HepG2 (cell line): ENCODE measurements at regions not wholly inside any gene's neighbourhood (a gene's known extent, or its start where the extent isn't known, plus 50 kb on each side); places are given as distances from the start of the nearest gene placed in this dataset.

Source experiments
- ATAC-seq: fragments of 200-7000 bp; cut with Tn5 transposase; 3 replicates; pipeline ENCODE4 v1.9.1; 2020; ENCODE audit warnings: mild to moderate bottlenecking, moderate library complexity
- BruUV-seq: library from RNA; stranded (reverse); fragments of 400-500 nt; replicated peaks from 2 replicates; lab custom pipeline; 2021; lab: Mats Ljungman, UMichigan
- CTCF ChIA-PET: fragments of 300-600 bp; formaldehyde crosslinking; extraction: SDS; loops from one replicate; lab custom pipeline; 2021; ENCODE audit warnings: low total read pairs, inconsistent platforms, low intra/inter-chr PET ratio; lab: Yijun Ruan, JAX
- POLR2A ChIA-PET: fragments of 350-600 bp; sonication (Branson Sonifier 250); formaldehyde crosslinking; loops from one replicate; lab custom pipeline; 2020; ENCODE audit warnings: antibody characterized with exemption, inconsistent platforms; lab: Yijun Ruan, JAX
- DNase-seq: peaks from one replicate; pipeline ENCODE4 v3.0.0-alpha.2; 2015; ENCODE audit warnings: low spot score
- FAIRE-seq: peaks from 3 replicates; lab custom pipeline; 2011; peaks lifted over from hg19 to GRCh38; lab: Jason Lieb, UNC
- H2AFZ ChIP-seq: one replicate; pipeline ENCODE4 v1.6.1; 2011; ENCODE audit warnings: low read length, inconsistent platforms
- H3K27ac ChIP-seq: fragments of 300-600 bp; 3 replicates; pipeline ENCODE4 v1.8.0; 2011; ENCODE audit warnings: mixed run types, mild to moderate bottlenecking, mixed read lengths, low read length, inconsistent platforms; ENCODE audit not compliant: insufficient read depth; ENCODE audit errors: extremely low read length
- H3K27me3 ChIP-seq, 2 experiments: fragments of 200-600 bp in 1 of 2; 2 replicates in 1 of 2; 3 replicates in 1 of 2; pipeline versions ENCODE4 v1.6.0 to v1.8.0; 2011; ENCODE audit warnings: low read length in 2 of 2, mild to moderate bottlenecking in 2 of 2, moderate library complexity in 2 of 2, inconsistent platforms in 1 of 2; ENCODE audit not compliant: insufficient read depth in 2 of 2, control insufficient read depth in 1 of 2
- H3K36me3 ChIP-seq, 2 experiments: fragments of 200-600 bp in 1 of 2; replicated peaks in 1 of 2; 2 replicates in 1 of 2; 3 replicates in 1 of 2; pipeline versions ENCODE4 v1.5.1 to v1.8.0; 2011; ENCODE audit warnings: low read length in 2 of 2, inconsistent platforms in 1 of 2; ENCODE audit not compliant: insufficient read depth in 2 of 2, control insufficient read depth in 1 of 2
- H3K4me1 ChIP-seq: 2 replicates; pipeline ENCODE4 v1.5.1; 2012; ENCODE audit warnings: low read length, inconsistent platforms; ENCODE audit not compliant: insufficient read depth
- H3K4me2 ChIP-seq: 2 replicates; pipeline ENCODE4 v1.6.0; 2011; ENCODE audit warnings: low read depth, low read length, inconsistent platforms
- H3K4me3 ChIP-seq, 3 experiments: fragments of 200-600 bp in 1 of 3; sonication (generic), shearing (Covaris generic) in 1 of 3; replicated peaks in 1 of 3; 2 replicates each; pipeline ENCODE4 v1.5.1; 2011 to 2016; ENCODE audit warnings: low read length in 3 of 3, inconsistent platforms in 2 of 3, low read depth in 2 of 3, mild to moderate bottlenecking in 2 of 3, control low read depth in 1 of 3, mixed read lengths in 1 of 3; ENCODE audit not compliant: insufficient read depth in 1 of 3
- H3K79me2 ChIP-seq: one replicate; pipeline ENCODE4 v1.6.1; 2011; ENCODE audit warnings: low read length, inconsistent platforms; ENCODE audit not compliant: insufficient read depth
- H3K9ac ChIP-seq: 2 replicates; pipeline ENCODE4 v1.6.0; 2011; ENCODE audit warnings: mild to moderate bottlenecking, low read depth, low read length, inconsistent platforms; ENCODE audit not compliant: insufficient read depth
- H3K9me3 ChIP-seq: 2 replicates; pipeline ENCODE4 v1.5.1; 2012; ENCODE audit warnings: mild to moderate bottlenecking, low read length
- H4K20me1 ChIP-seq: 2 replicates; pipeline ENCODE4 v1.6.0; 2011; ENCODE audit warnings: inconsistent platforms, mild to moderate bottlenecking, low read length, moderate library complexity; ENCODE audit not compliant: insufficient read depth
- AHR ChIP-seq: IDR thresholded peaks from 2 replicates; pipeline ENCODE4 v1.6.1; 2018; ENCODE audit warnings: missing genetic modification reagents, missing compliant biosample characterization
- ATF7-NPFF ChIP-seq: sonication (generic); formaldehyde crosslinking; IDR thresholded peaks from 2 replicates; pipeline ENCODE4 v1.8.1; 2023; ENCODE audit warnings: mild to moderate bottlenecking, low read depth, missing genetic modification reagents, moderate library complexity
- FOXC1 ChIP-seq: sonication (generic); formaldehyde crosslinking; IDR thresholded peaks from 2 replicates; pipeline ENCODE4 v1.8.0; 2022; ENCODE audit warnings: mild to moderate bottlenecking, missing genetic modification reagents, borderline replicate concordance
- MAFK ChIP-seq, 2 experiments: IDR thresholded peaks in 1 of 2; conservative IDR thresholded peaks in 1 of 2; 2 replicates each; pipeline ENCODE4 v1.6.1; 2011; ENCODE audit warnings: improper control_type of control experiment in 2 of 2, low read length in 2 of 2
- RFX1 ChIP-seq: fragments of 450-650 bp; IDR thresholded peaks from 2 replicates; pipeline ENCODE4 v1.6.1; 2017
- RFX3 ChIP-seq: IDR thresholded peaks from 2 replicates; pipeline ENCODE4 v1.6.1; 2016; ENCODE audit warnings: missing biosample characterization, missing genetic modification reagents
- SMARCC2 ChIP-seq: fragments of 450-650 bp; IDR thresholded peaks from 2 replicates; pipeline ENCODE4 v1.6.1; 2017; ENCODE audit warnings: antibody characterized with exemption, mild to moderate bottlenecking
- USF2 ChIP-seq, 2 experiments: sonication (generic) in 1 of 2; formaldehyde crosslinking in 1 of 2; IDR thresholded peaks; 2 replicates each; pipeline versions ENCODE4 v1.5.1 to v1.6.1; 2011 to 2020; ENCODE audit warnings: borderline replicate concordance in 1 of 2, low read depth in 1 of 2, low read length in 1 of 2, mild to moderate bottlenecking in 1 of 2, missing genetic modification reagents in 1 of 2, moderate library complexity in 1 of 2
- ZBTB7B ChIP-seq: sonication (generic); formaldehyde crosslinking; IDR thresholded peaks from 2 replicates; pipeline ENCODE4 v1.4.0; 2020; ENCODE audit warnings: missing genetic modification reagents
- ZNF335 ChIP-seq: sonication (generic); formaldehyde crosslinking; IDR thresholded peaks from 2 replicates; pipeline ENCODE4 v1.4.0; 2020; ENCODE audit warnings: missing genetic modification reagents
- ZNF652 ChIP-seq: IDR thresholded peaks from 2 replicates; pipeline ENCODE4 v1.6.1; 2016; ENCODE audit warnings: low read depth, borderline replicate concordance
- ZNF720 ChIP-seq: sonication (generic); formaldehyde crosslinking; IDR thresholded peaks from 2 replicates; pipeline ENCODE4 v1.4.0; 2020; ENCODE audit warnings: missing genetic modification reagents
- ZNF75D ChIP-seq: sonication (generic); formaldehyde crosslinking; IDR thresholded peaks from 2 replicates; pipeline ENCODE4 v1.8.1; 2023; ENCODE audit warnings: missing genetic modification reagents, mild to moderate bottlenecking, borderline replicate concordance
- ZNF841 ChIP-seq: sonication (generic); formaldehyde crosslinking; IDR thresholded peaks from 2 replicates; pipeline ENCODE4 v1.8.1; 2023; ENCODE audit warnings: missing genetic modification reagents, borderline replicate concordance
- WGBS: methylation state at CpG from one replicate; pipeline ENCODE4 v1.1.6; 2017; ENCODE audit warnings: low lambda C conversion rate; 5-methylcytosine and 5-hydroxymethylcytosine counted together
- in situ Hi-C: cut with HindIII; loops from 2 replicates; pipeline ENCODE4 v1.10.0; 2017; ENCODE audit warnings: low pct_unique_long_range_greater_than_20kb; ENCODE audit not compliant: extremely low pct_ligation_motif_present
- intact Hi-C: fragments of 100-400 bp; cut with micrococcal nuclease; formaldehyde crosslinking; loops from one replicate; pipeline ENCODE4 v1.10.0; 2022; ENCODE audit not compliant: unreplicated experiment
- TF ChIP-seq, protein P1 (sequence below): sonication (generic); formaldehyde crosslinking; IDR thresholded peaks from 2 replicates; pipeline ENCODE4 v1.4.0; 2020; ENCODE audit warnings: missing genetic modification reagents

DNA sequence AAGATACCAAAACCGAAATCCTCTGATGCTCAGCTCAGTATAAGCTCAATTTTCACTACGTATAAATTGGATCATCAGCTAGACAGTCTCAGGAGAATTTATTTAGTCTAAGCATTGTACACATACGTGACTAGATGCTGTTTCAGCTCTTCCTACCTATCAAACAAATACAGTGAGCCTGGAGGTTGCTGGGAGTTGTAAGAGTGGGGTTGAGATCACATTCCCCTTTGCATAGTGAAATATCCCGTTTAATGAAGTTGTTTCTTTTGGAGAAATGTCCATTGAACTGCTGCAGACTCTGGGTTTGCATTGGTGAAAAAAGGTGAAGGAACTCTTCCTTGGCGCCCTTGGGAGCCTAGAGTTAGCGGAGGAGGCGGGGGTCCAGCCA is 68.9 kb upstream of the GJB6 start:
- H3K9ac ChIP-seq = no peak overlapping the region
- peaks cover 0 to 1% of the 10 kb centered on the region in 2 experiments; a peak in 1 of 5 replicates for H3K27me3 ChIP-seq
- no peak for DNase-seq
- H3K27ac ChIP-seq = no peak overlapping the region
- no peak for TF ChIP-seq RFX1
- TF ChIP-seq MAFK (conservative IDR thresholded peaks at IDR 0.05 in 1 of 2, IDR thresholded peaks at IDR 0.05 in 1 of 2; ENCODE audit: low read length in 2 of 2) = no peak
- TF ChIP-seq AHR (CRISPR knock-in tag) = no peak
- TF ChIP-seq ZNF841 = no peak
- TF ChIP-seq FOXC1 (CRISPR knock-in tag) = no peak
- no peak for TF ChIP-seq ZNF720
- TF ChIP-seq, protein P1, sequence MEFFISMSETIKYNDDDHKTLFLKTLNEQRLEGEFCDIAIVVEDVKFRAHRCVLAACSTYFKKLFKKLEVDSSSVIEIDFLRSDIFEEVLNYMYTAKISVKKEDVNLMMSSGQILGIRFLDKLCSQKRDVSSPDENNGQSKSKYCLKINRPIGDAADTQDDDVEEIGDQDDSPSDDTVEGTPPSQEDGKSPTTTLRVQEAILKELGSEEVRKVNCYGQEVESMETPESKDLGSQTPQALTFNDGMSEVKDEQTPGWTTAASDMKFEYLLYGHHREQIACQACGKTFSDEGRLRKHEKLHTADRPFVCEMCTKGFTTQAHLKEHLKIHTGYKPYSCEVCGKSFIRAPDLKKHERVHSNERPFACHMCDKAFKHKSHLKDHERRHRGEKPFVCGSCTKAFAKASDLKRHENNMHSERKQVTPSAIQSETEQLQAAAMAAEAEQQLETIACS (CRISPR knock-in tag) = no peak
- TF ChIP-seq ZNF75D = no peak
- no peak for TF ChIP-seq ZNF335 (CRISPR knock-in tag)
- TF ChIP-seq, all 625 proteins: peak for 0
- intact Hi-C loops (no loop called here), in situ Hi-C loops (no loop called here)
- no peak overlapping the region for H3K4me3 ChIP-seq
- H4K20me1 ChIP-seq = no peaks in the 10 kb centered on the region
- no peaks in the 10 kb centered on the region for H3K36me3 ChIP-seq
- H3K79me2 ChIP-seq = no peaks in the 10 kb centered on the region
- ChIA-PET POLR2A (no interaction called here), CTCF (no interaction called here)
- no TSS peak for BruUV-seq
- FAIRE-seq (no peak), ATAC-seq (no peak)
- no peaks in the 10 kb centered on the region for H3K9me3 ChIP-seq
- H3K4me2 ChIP-seq = no peak overlapping the region
- H2AFZ ChIP-seq = no peak overlapping the region
- WGBS = 24% methylated on average over 4 of the region's 7 CpGs
- no peaks in the 10 kb centered on the region for H3K4me1 ChIP-seq

DNA sequence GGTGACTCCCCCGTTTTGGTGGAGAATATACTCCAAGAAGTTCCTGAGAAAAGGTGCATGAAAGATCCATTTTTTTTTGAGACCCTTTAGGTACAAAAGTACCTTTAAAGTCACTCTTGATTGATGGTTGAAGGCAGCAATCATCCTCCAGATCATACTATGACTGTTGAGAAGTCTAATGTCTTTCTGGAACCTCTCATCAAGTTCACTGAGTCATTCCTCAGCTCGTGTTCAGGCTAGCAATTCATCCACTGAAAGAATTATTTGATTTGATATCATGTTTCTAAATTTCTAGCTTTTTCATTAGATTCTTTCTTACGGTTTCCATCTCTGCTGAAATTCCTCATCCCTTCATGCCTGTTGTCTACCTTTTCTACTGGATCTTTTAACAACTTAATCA is 65.1 kb upstream of the GJB6 start:
- Histone ChIP-seq H3K4me3 (no peak overlapping the region), H3K27me3 (peaks cover 0 to 1% of the 10 kb centered on the region in 2 experiments; a peak in 1 of 5 replicates), H3K27ac (no peak overlapping the region), H3K36me3 (no peaks in the 10 kb centered on the region), H2AFZ (no peak overlapping the region), H3K4me2 (no peak overlapping the region), H3K9ac (no peak overlapping the region), H4K20me1 (no peaks in the 10 kb centered on the region), H3K9me3 (no peaks in the 10 kb centered on the region), H3K79me2 (no peaks in the 10 kb centered on the region), H3K4me1 (no peaks in the 10 kb centered on the region)
- ChIA-PET POLR2A (no interaction called here), CTCF (no interaction called here)
- BruUV-seq = no TSS peak
- no peak for DNase-seq
- 30% methylated on average over 3 of the region's 3 CpGs for WGBS
- no peak for TF ChIP-seq SMARCC2
- TF ChIP-seq ZNF652 (CRISPR knock-in tag) = no peak
- TF ChIP-seq ZBTB7B = no peak
- TF ChIP-seq ATF7-NPFF (CRISPR knock-in tag) = no peak
- no peak for TF ChIP-seq RFX3 (CRISPR knock-in tag)
- no peak for TF ChIP-seq USF2 (IDR thresholded peaks at IDR 0.05; ENCODE audit: low read depth, low read length)
- TF ChIP-seq USF2 (CRISPR knock-in tag; IDR thresholded peaks at IDR 0.05; ENCODE audit: borderline replicate concordance) = no peak
- ATAC-seq = no peak
- in situ Hi-C loops (loop anchor here (10.0 kb wide), 1 partner anchor 102 kb away; the partner anchor contains the start of gene GJB2), intact Hi-C loops (no loop called here)
- FAIRE-seq = no peak
